Ammon's horn (tissue), 1 donor: ENCODE measurements at regions not wholly inside any gene's neighbourhood (a gene's known extent, or its start where the extent isn't known, plus 50 kb on each side); places are given as distances from the start of the nearest gene placed in this dataset.

Experiments
- DNase-seq: peaks from one replicate; pipeline ENCODE4 v3.0.0-alpha.2; 2016; ENCODE audit warnings: low spot score

- no peak for DNase-seq
These were observed 239.2 kb upstream of the RAB4A start for GRCh38 chr1:229031481-229032341.

GRCh38 chr1:229032375-229032774 lies 238.5 kb upstream of the RAB4A start:
- DNase-seq = no peak

- DNase-seq = no peak
These were observed 237.4 kb upstream of the RAB4A start for GRCh38 chr1:229033480-229033879.

GRCh38 chr1:229034342-229034741 lies 236.6 kb upstream of the RAB4A start:
- DNase-seq = no peak

GRCh38 chr1:229035054-229035747 lies 235.7 kb upstream of the RAB4A start:
- no peak for DNase-seq

- no peak for DNase-seq
These were observed 235.2 kb upstream of the RAB4A start for GRCh38 chr1:229035748-229036082.

- no peak for DNase-seq
These were observed 233.0 kb upstream of the RAB4A start for GRCh38 chr1:229037806-229038405.

- no peak for DNase-seq
These were observed 230.1 kb upstream of the RAB4A start for GRCh38 chr1:229040630-229041358.

- no peak for DNase-seq
These were observed 229.0 kb upstream of the RAB4A start for GRCh38 chr1:229041946-229042345.

- no peak for DNase-seq
These were observed 228.4 kb upstream of the RAB4A start for GRCh38 chr1:229042482-229042881.

GRCh38 chr1:229043115-229043514 lies 227.8 kb upstream of the RAB4A start:
- DNase-seq = no peak

GRCh38 chr1:229046251-229046853 lies 224.6 kb upstream of the RAB4A start:
- DNase-seq = no peak

- DNase-seq = no peak
These were observed 223.6 kb upstream of the RAB4A start for GRCh38 chr1:229047161-229047839.

GRCh38 chr1:229047840-229048620 lies 222.9 kb upstream of the RAB4A start:
- no peak for DNase-seq

- no peak for DNase-seq
These were observed 222.0 kb upstream of the RAB4A start for GRCh38 chr1:229048896-229049295.

GRCh38 chr1:229056046-229056445 lies 214.9 kb upstream of the RAB4A start:
- no peak for DNase-seq

- DNase-seq = no peak
These were observed 212.8 kb upstream of the RAB4A start for GRCh38 chr1:229058111-229058561.

- peak; percentile 49 for DNase-seq
These were observed 212.2 kb upstream of the RAB4A start for GRCh38 chr1:229058729-229059128.

- DNase-seq = peak; percentile 40
These were observed 211.0 kb upstream of the RAB4A start for GRCh38 chr1:229059671-229060539.

GRCh38 chr1:229062135-229062534 lies 208.8 kb upstream of the RAB4A start:
- no peak for DNase-seq
